PC-3 (cell line): ENCODE measurements at regions not wholly inside any gene's neighbourhood (a gene's known extent, or its start where the extent isn't known, plus 50 kb on each side); places are given as distances from the start of the nearest gene placed in this dataset.

ENCODE experiments used
- EZH2 ChIP-seq: fragments of 300-600 bp; sonication (generic); IDR thresholded peaks from one replicate; pipeline ENCODE4 v1.6.1; 2017; ENCODE audit warnings: antibody characterized with exemption, mild to moderate bottlenecking, low read length; ENCODE audit not compliant: unreplicated experiment
- EZH2phosphoT487 ChIP-seq: fragments of 300-600 bp; sonication (generic); IDR thresholded peaks from 2 replicates; pipeline ENCODE4 v1.6.1; 2018; ENCODE audit warnings: mild to moderate bottlenecking, antibody characterized with exemption, low read length, borderline replicate concordance
- TF ChIP-seq, protein P1 (sequence below): fragments of 300-600 bp; sonication (generic); conservative IDR thresholded peaks from 2 replicates; pipeline ENCODE4 v1.5.1; 2017; ENCODE audit warnings: antibody characterized with exemption, low read depth, mild to moderate bottlenecking, low read length

DNA sequence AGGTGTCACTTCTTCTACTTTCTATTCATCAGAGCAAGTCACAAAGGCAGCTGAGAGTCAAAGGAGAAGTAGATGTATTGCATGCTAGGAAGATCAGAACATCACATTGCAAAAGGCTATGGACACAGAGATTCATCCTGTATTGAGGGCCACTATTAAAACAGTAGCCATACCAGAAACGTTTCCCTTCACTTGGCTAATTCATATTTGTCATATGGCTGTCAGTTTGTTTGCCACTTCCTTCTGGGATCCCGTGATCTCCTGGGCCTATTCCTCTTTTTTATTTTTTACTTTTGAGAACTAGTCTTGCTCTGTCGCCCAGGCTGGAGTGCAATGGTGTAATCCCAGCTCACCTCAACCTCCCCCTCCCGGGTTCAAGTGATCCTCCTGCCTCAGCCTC is 184.0 kb upstream of the SATB1 start:
- TF ChIP-seq, protein P1, sequence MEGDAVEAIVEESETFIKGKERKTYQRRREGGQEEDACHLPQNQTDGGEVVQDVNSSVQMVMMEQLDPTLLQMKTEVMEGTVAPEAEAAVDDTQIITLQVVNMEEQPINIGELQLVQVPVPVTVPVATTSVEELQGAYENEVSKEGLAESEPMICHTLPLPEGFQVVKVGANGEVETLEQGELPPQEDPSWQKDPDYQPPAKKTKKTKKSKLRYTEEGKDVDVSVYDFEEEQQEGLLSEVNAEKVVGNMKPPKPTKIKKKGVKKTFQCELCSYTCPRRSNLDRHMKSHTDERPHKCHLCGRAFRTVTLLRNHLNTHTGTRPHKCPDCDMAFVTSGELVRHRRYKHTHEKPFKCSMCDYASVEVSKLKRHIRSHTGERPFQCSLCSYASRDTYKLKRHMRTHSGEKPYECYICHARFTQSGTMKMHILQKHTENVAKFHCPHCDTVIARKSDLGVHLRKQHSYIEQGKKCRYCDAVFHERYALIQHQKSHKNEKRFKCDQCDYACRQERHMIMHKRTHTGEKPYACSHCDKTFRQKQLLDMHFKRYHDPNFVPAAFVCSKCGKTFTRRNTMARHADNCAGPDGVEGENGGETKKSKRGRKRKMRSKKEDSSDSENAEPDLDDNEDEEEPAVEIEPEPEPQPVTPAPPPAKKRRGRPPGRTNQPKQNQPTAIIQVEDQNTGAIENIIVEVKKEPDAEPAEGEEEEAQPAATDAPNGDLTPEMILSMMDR, result no peak
- TF ChIP-seq EZH2phosphoT487 (no peak), EZH2 (no peak)
